LoVo (cell line): ENCODE measurements at regions not wholly inside any gene's neighbourhood (a gene's known extent, or its start where the extent isn't known, plus 50 kb on each side); places are given as distances from the start of the nearest gene placed in this dataset.
A peak's percentile ranks its signal among the peaks of the same experiment; 100 is the strongest.
"Not testable (repeated sequence)": the region's sequence is repeated elsewhere in the genome, so short reads cannot be mapped to it uniquely, and the experiment has no call there.

ENCODE experiments used
- DNase-seq: peaks from one replicate; pipeline ENCODE4 v3.0.0-alpha.2; 2016; ENCODE audit warnings: low spot score

GRCh38 chr10:89952325-89952724 lies 250.9 kb downstream of the KIF20B start:
- no peak for DNase-seq

DNA sequence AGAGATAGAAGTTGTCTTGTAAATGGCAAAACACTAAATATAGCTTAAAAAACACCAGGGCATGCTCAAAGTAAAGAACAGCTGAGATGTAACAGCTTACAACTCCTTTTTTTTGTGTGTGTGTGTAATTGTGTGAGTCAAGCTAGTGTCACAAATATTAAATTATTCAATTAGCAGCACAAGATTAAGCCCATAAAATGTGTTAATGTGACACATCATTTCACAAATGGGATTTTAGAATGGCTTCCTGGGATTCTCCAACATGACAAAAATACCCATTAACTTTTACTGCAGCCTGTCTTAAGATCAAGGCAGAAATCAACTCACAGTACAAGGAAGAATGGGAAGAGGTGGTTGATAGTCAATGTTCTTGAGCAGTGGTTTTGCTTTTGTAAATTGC lies 251.4 kb downstream of the KIF20B start:
- no peak for DNase-seq

GRCh38 chr10:89954061-89954460 lies 252.7 kb downstream of the KIF20B start:
- no peak for DNase-seq

DNA sequence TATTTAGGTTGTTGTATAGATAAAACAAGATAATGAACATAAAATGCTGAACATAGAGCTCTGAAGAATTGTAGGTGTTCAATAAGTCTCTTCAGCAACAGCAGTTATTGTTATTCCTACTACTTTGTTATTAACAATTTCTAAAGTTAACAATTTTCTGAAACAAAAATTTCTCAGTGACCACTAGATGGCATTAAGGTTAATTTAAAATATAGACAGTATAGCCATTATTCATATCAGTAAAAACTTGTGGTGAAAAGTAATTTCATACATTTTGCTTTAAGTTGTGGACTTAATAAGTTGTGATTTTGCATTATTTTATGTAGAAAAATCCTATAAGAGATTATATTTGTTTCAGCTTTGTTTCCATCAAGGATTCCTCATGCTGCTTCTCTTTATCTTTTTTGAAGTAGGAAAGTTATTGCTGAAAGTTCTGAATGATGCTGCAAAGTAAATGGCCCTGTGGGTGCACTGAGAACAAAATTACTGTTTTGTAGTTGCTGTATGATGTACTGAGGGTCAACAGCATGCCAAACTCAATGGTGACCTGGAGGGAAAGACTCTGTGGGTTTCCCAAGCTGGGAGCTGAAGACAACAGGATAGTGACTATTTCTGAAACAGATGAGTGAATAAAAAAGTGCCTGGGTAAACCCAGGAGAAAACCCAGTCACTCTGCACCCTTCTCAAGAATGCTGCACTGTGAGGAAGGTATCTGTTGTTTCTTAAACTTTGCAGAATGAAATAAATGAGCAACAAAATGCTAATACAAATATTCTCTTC lies 253.6 kb downstream of the KIF20B start:
- DNase-seq, result peak; percentile 15

DNA sequence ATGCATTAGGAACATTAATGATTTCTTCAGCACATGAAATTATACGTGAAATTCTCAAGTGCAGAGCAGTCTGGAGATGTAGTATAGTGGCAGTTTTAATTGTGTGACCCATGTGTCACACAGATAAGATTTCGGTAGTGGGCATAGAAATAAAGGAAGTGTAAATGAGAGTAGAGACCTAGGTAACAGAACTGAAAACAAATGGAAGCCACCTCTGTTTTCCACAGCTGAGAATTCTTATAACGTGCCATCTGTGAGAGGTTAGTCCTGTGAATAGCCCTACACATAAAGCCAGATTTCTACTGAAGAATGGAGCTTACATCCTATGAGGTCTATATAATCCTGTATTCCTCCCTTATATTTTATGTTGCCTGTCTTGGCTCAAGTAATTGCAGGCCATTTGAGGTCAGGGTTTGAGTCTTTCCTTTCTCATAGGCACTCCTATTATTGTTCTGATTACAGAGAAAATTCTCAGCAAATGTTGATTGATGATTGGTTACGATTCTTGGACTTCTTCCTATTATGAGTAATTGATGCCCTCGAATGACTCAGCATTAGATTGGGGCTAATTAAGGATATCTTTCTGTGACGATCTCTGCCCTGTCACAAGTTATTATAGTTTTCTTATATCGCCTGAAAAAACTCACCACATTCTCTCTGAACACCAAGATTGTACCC lies 258.2 kb downstream of the KIF20B start:
- no peak for DNase-seq

DNA sequence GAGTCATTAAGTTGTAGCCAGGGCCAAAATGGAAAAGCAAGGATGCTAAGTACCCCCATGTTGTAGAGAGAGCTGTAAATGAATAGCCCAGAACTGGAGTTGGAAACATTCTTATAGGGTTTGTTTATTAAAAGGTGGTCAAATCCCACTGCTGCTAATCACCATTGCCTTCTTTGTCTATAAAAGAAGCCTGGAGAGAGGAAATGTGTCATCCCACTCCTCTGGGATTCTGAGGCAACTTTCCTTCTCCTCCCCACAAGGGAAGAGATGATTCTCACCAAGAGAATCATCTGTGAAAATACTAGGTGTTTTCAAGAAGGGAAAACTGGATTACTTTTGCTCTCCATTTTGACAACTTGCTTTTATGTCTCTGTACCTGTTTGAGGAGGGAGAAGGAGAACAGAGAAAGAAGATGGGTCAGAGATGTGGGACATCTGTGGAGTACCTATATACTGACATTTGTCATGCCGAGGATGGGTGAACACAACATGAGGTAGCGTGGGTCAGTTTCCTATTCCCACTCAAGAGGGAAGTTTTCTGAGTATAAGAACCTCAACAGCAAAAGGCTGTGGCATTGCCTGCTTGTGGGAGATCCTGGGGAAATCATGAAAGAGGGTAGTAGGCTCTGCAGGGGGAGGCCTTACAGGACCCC lies 262.2 kb downstream of the KIF20B start:
- no peak for DNase-seq

GRCh38 chr10:89966211-89966610 lies 264.8 kb downstream of the KIF20B start:
- no peak for DNase-seq

DNA sequence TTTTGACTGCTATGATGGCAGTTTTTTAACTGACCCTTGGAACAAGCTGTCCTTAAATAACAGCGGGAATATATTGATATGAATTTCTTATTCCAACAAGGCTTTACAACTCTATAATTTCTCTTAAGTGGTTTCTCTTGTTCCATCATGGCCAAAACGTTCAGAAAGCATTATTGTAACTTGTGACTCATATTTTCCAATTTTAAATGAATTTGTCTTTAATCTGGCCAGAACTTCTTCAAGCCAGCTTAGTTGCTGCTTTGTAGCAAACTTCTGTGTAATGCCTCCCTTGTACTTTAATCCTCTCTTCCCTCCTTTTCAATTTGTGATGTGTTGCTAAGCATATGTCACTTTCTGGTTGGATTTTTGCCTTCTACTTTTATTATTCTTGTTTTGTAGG lies 271.9 kb downstream of the KIF20B start:
- DNase-seq, result no peak

DNA sequence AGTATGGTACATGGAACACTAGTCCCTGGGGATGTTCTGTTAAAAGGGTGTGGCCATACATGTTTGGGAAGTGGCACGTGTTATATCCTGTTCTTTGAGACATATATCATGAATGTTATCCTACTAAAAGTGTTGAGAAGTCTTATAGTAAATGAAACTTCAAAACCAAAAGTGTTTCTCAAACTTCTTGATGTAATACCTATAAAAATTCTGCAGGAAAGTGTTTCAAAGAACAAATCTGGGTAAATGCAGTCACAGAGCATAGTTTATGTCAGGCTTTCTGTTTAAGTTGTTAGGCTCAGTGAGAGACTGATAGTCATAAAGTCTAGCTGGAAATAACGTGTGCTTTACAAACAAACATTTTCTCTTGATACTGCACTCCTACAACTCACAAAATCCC lies 273.7 kb downstream of the KIF20B start:
- no peak for DNase-seq

- DNase-seq, result no peak
Measured at GRCh38 chr10:89975771-89976170, 274.4 kb downstream of the KIF20B start.

DNA sequence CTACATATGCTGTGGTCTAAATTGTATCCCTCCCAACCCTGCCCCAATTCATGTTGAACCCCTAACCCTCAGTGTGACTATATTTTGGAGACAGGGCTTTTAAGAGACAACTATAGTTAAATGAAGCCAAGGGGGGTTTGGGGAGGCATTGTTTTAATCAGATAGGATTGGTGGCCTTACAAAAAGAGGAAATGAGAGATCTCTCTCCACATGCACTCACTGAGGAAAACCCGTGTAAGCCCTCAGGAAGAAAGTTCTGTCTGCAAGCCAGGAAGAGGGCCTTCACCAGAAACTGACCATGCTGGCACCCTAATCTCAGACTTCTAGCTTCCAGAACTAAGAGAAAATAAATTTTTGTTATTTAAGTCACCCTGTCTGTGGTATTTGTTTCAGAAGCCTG lies 276.7 kb downstream of the KIF20B start:
- DNase-seq, result no peak

DNA sequence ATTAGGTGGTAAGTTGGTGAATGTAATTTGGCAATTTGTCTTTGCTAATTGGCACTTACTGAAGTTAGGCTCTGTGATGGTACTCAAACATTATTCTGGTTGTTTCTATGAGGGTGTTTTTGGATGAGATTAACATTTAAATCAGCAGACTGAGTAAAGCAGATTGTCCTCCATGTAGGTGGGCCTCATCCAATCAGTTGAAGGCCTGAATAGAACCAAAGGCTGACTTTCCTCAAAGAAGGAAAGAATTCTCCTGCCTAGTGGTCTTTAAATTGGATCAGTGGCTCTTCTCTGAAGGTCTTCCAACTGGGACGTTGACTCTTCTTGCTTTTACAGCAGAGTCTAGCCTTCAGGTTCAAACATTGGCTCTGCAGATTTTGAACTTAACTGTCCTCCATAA lies 278.3 kb downstream of the KIF20B start:
- DNase-seq, result no peak

DNA sequence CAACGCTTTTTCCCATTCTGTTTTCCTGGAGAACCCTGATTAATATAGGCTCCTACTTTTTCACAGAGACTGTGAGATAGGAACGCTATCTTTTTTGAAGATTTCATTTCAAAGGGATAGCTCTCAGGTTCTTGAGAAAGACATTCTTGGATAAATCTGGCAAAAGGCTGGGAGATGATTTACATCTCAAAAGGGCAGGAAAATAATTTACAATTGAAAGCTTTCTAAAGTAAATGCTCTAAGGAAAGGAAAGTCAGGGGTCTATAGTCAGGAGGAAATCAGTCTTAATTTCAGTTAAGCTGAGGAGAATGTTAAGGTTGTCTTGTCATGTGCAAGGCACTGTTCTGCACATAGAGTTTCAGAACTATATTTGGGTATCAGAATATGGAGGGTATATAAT lies 278.8 kb downstream of the KIF20B start:
- DNase-seq, result no peak

DNA sequence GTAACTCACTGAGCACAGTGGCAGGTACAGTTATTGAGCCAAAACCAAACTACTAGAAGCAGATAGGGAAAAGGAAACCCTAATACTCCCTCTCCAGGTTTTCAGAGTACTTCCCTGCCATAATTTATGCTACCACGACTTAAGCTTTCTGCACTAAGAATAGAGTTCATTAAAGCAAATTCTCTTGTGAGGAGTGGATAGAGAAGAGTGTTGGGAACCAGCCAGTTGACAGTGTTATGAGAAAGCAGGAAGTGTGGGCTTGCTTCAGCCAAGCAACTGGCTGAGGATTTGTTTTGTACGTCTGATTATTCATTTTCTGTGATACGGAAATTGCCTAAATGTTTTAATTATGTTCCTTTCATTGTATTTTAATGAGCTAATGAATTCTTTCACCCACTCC lies 280.5 kb downstream of the KIF20B start:
- no peak for DNase-seq

GRCh38 chr10:89985446-89985845 lies 284.1 kb downstream of the KIF20B start:
- DNase-seq, result no peak

DNA sequence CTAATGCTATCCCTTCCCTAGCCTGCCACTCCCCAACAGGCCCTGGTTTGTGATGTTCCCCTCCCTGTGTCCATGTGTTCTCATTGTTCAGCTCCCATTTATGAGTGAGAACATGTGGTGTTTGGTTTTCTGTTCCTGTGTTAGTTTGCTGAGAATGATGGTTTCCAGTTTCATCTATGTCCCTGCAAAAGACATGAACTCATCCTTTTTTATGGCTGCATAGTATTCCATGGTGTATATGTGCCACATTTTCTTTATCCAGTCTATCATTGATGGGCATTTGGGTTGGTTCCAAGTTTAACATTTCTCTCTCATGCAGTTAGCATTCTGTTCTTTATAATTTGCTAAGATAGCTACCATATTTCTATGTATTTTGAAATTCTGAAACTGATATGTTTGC lies 287.0 kb downstream of the KIF20B start:
- not testable (repeated sequence) for DNase-seq

- DNase-seq, result no peak
Measured at GRCh38 chr10:89992575-89992974, 291.2 kb downstream of the KIF20B start.

DNA sequence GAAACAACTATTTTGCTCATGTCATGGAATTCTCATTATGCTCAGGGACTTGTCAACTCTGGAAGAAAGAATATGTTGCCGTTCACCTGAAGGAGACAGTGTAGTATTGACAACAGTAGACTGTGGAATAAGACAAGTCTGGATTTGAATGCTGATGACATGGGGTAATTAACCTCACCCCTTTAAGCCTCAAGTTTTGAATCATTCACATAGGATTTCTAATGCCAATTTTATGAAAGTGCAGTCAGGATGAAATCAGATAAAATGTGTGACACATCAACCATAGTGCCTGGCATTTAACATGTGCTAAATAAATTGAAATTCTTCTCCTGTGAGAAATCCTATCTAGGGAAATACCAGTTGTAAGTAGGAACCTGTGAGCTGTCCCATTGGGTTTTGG lies 305.8 kb downstream of the KIF20B start:
- DNase-seq, result no peak

- DNase-seq, result not testable (repeated sequence)
Measured at GRCh38 chr10:90011281-90011680, 309.9 kb downstream of the KIF20B start.

DNA sequence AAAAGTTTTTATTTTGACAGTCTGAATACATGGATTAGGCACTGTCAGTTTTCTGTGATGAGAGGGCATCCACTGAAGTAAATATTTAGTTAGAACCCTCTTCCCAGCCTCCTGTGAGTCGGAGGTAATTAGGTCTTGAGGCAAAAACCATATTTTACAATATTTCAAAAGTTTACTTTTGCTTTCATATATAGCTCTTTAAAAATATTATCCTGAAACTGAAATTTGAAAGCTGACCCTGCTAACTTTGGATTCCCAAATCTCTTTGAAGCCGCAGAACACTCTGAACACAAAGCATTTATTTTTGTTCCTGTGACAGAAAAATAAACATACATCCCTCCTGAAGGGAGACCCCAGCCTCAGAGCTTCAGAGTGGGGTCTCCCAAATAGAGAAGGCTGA lies 317.4 kb downstream of the KIF20B start:
- DNase-seq, result no peak

- DNase-seq, result no peak
Measured at GRCh38 chr10:90020506-90020905, 319.1 kb downstream of the KIF20B start.

DNA sequence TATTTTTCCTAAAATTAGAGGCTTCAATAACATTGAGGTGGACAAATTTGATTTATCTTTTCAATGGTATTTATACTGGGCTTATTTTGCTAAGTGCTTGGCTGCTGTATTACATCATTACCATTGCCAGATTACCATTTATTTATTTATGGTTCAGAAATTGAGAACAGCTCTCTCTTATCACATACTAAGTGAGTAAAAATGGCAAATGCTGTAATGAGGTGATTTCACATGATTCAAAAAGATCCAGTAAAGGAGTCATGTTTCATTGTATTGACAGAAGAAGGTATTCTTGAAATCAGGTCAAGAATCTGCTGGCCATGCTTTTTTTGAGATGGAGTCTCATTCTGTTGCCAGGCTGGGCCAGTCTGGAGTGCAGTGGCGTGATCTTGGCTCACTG lies 322.6 kb downstream of the KIF20B start:
- no peak for DNase-seq

GRCh38 chr10:90028312-90028711 lies 326.9 kb downstream of the KIF20B start:
- DNase-seq, result no peak
